ENCODE measurements at regions not wholly inside any gene's neighbourhood (a gene's known extent, or its start where the extent isn't known, plus 50 kb on each side); places are given as distances from the start of the nearest gene placed in this dataset.

- no peak for DNase-seq
Measured at GRCh38 chr12:24255920-24256665, 306.6 kb upstream of the SOX5 start.

- DNase-seq, result no peak
Measured at GRCh38 chr12:24252602-24253001, 303.1 kb upstream of the SOX5 start.

GRCh38 chr12:24246934-24247333, 297.5 kb upstream of the SOX5 start:
- no peak for DNase-seq

GRCh38 chr12:24246376-24246775, 296.9 kb upstream of the SOX5 start:
- DNase-seq, result no peak

- DNase-seq, result no peak
Measured at GRCh38 chr12:24244801-24245200, 295.3 kb upstream of the SOX5 start.

- no peak for DNase-seq
Measured at GRCh38 chr12:24244231-24244630, 294.8 kb upstream of the SOX5 start.

GRCh38 chr12:24240707-24241106, 291.2 kb upstream of the SOX5 start:
- no peak for DNase-seq

- DNase-seq, result no peak
Measured at GRCh38 chr12:24233519-24234246, 284.2 kb upstream of the SOX5 start.

- no peak for DNase-seq
Measured at GRCh38 chr12:24232531-24232930, 283.1 kb upstream of the SOX5 start.

- DNase-seq, result no peak
Measured at GRCh38 chr12:24231298-24231697, 281.8 kb upstream of the SOX5 start.

GRCh38 chr12:24230061-24230701, 280.7 kb upstream of the SOX5 start:
- no peak for DNase-seq

GRCh38 chr12:24229031-24229700, 279.7 kb upstream of the SOX5 start:
- DNase-seq, result no peak

GRCh38 chr12:24228371-24228770, 278.9 kb upstream of the SOX5 start:
- DNase-seq, result no peak

GRCh38 chr12:24227551-24227950, 278.1 kb upstream of the SOX5 start:
- DNase-seq, result no peak

- no peak for DNase-seq
Measured at GRCh38 chr12:24226745-24227350, 277.4 kb upstream of the SOX5 start.

- no peak for DNase-seq
Measured at GRCh38 chr12:24224401-24224800, 274.9 kb upstream of the SOX5 start.

- DNase-seq, result no peak
Measured at GRCh38 chr12:24223926-24224325, 274.5 kb upstream of the SOX5 start.

- DNase-seq, result no peak
Measured at GRCh38 chr12:24222968-24223367, 273.5 kb upstream of the SOX5 start.

- DNase-seq, result no peak
Measured at GRCh38 chr12:24212496-24212895, 263.0 kb upstream of the SOX5 start.

GRCh38 chr12:24206621-24207020, 257.2 kb upstream of the SOX5 start:
- no peak for DNase-seq

- no peak for DNase-seq
Measured at GRCh38 chr12:24201258-24201970, 251.9 kb upstream of the SOX5 start.

- no peak for DNase-seq
Measured at GRCh38 chr12:24200010-24200409, 250.5 kb upstream of the SOX5 start.
